ENCODE measurements at regions not wholly inside any gene's neighbourhood (a gene's known extent, or its start where the extent isn't known, plus 50 kb on each side); places are given as distances from the start of the nearest gene placed in this dataset.

GRCh38 chr2:236434593-236434992 lies 135.0 kb upstream of the ACKR3 start:
- Mint-ChIP-seq H3K36me3 (no peaks in the 10 kb centered on the region), H3K9me3 (peaks cover 3% of the 10 kb centered on the region), H3K4me1 (no peaks in the 10 kb centered on the region), H3K27ac (no peak overlapping the region), H3K4me3 (no peak overlapping the region), H3K27me3 (peaks cover 4% of the 10 kb centered on the region)
- ATAC-seq (ENCODE audit: low read depth) (no peak), DNase-seq (no peak)
- POLR2A ChIA-PET = no interaction called here

DNA sequence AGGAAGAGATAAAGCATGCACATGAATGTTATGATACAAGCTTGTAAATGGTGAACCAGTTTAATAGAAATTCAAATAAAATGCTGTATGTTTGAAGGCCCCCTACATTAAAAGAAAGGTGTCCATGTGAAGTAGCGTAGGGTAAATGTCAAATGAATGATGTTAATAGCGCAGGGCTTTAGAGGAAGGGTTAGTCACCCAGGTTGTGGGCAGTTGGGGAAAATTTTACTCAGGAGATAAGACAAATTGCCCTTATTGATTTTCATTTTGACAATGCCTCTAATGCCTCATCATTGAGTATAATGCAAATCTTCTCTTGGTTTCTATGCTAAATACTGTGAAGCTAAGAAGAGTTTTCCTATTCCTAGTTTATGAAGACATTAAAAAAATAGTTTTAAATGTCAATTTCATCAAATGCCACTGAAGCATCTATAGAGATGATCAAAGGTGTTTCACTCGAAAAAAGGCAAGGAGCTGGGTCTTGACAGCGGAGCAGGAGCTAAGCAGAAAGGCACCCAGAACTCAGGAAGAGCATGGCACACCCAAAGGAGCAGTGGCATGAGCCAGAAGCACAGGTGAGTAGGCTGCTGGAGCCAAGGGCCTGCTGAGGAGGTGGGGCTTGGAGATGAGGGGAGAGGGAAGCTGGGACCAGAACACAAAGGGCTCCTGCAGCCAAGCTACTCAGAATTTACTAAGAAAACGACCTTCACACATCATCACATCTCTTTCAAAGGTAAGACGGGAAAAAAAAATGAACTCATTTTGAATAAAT lies 129.3 kb upstream of the ACKR3 start:
- ATAC-seq (ENCODE audit: low read depth) = no peak
- H3K36me3 Mint-ChIP-seq = no peaks in the 10 kb centered on the region
- H3K9me3 Mint-ChIP-seq = peaks cover 1% of the 10 kb centered on the region
- DNase-seq = no peak
- H3K4me1 Mint-ChIP-seq = no peaks in the 10 kb centered on the region
- no peak overlapping the region for H3K27ac Mint-ChIP-seq
- H3K4me3 Mint-ChIP-seq = no peak overlapping the region
- H3K27me3 Mint-ChIP-seq = peaks cover 4% of the 10 kb centered on the region
- POLR2A ChIA-PET = no interaction called here

GRCh38 chr2:236444187-236444586 lies 125.4 kb upstream of the ACKR3 start:
- Mint-ChIP-seq H3K4me1 (no peaks in the 10 kb centered on the region), H3K27me3 (peaks cover 4% of the 10 kb centered on the region), H3K4me3 (no peak overlapping the region), H3K9me3 (peaks cover 1% of the 10 kb centered on the region), H3K27ac (no peak overlapping the region), H3K36me3 (no peaks in the 10 kb centered on the region)
- DNase-seq (no peak), ATAC-seq (ENCODE audit: low read depth) (no peak)
- POLR2A ChIA-PET = no interaction called here

DNA sequence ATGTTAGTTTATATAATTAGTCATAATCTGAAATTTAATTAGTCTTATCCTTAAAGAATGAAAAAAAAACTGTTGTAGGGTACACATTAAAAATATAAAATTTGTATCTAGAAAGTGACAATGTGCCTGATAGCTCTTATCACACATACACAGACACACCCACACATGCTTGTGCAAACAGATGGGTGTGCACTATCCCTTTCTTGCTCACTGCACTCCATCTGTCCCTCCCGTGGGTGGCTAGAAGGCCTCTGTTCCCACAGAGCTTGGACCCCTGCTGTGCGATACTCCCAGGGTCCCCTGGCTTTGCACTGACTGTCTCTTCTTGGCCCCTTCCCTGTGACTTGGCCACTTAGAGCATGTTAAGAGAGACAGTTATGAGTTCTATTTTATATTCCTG lies 123.9 kb upstream of the ACKR3 start:
- ATAC-seq (ENCODE audit: low read depth) (no peak), DNase-seq (no peak)
- Mint-ChIP-seq H3K27me3 (peaks cover 4% of the 10 kb centered on the region), H3K4me1 (no peaks in the 10 kb centered on the region), H3K9me3 (no peaks in the 10 kb centered on the region), H3K27ac (no peak overlapping the region), H3K36me3 (no peaks in the 10 kb centered on the region), H3K4me3 (no peak overlapping the region)
- POLR2A ChIA-PET = no interaction called here

- H3K36me3 Mint-ChIP-seq = no peaks in the 10 kb centered on the region
- H3K9me3 Mint-ChIP-seq = no peaks in the 10 kb centered on the region
- DNase-seq (no peak), ATAC-seq (ENCODE audit: low read depth) (no peak)
- no peak overlapping the region for H3K27ac Mint-ChIP-seq
- no peaks in the 10 kb centered on the region for H3K27me3 Mint-ChIP-seq
- POLR2A ChIA-PET = no interaction called here
- H3K4me3 Mint-ChIP-seq = no peak overlapping the region
- no peaks in the 10 kb centered on the region for H3K4me1 Mint-ChIP-seq
These were observed 123.1 kb upstream of the ACKR3 start for GRCh38 chr2:236446521-236446920.

GRCh38 chr2:236449167-236449761 lies 120.4 kb upstream of the ACKR3 start:
- H3K4me1 Mint-ChIP-seq = no peaks in the 10 kb centered on the region
- POLR2A ChIA-PET = no interaction called here
- DNase-seq = no peak
- H3K36me3 Mint-ChIP-seq = no peaks in the 10 kb centered on the region
- H3K27ac Mint-ChIP-seq = no peak overlapping the region
- H3K27me3 Mint-ChIP-seq = no peaks in the 10 kb centered on the region
- H3K9me3 Mint-ChIP-seq = no peaks in the 10 kb centered on the region
- H3K4me3 Mint-ChIP-seq = no peak overlapping the region
- ATAC-seq (ENCODE audit: low read depth) = no peak

- H3K27me3 Mint-ChIP-seq = no peaks in the 10 kb centered on the region
- no peak overlapping the region for H3K4me3 Mint-ChIP-seq
- no peaks in the 10 kb centered on the region for H3K4me1 Mint-ChIP-seq
- no peak overlapping the region for H3K27ac Mint-ChIP-seq
- H3K9me3 Mint-ChIP-seq = no peaks in the 10 kb centered on the region
- POLR2A ChIA-PET = no interaction called here
- no peaks in the 10 kb centered on the region for H3K36me3 Mint-ChIP-seq
- DNase-seq = no peak
- ATAC-seq (ENCODE audit: low read depth) = no peak
These were observed 117.4 kb upstream of the ACKR3 start for GRCh38 chr2:236452238-236452637.

DNA sequence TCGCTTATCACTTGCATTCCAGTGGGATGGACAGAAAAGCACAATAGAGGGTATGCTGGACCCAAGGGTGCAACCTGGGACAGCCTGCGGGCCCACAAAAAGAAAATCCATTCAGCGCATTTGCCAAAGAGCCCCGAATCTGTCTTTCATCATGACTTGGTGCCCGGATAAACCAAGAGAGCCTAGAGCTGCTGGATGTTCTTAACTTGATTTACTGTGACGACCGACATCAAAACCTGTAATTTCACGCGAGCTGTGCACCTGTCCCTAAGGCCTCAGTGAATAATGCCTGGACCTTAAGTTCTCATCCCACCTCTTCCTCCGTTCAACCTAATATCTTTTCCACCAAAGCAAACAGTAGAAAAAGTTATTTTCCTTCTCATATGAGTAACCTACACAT lies 115.5 kb upstream of the ACKR3 start:
- POLR2A ChIA-PET = no interaction called here
- H3K4me3 Mint-ChIP-seq = no peak overlapping the region
- DNase-seq = no peak
- peaks cover 4% of the 10 kb centered on the region for H3K36me3 Mint-ChIP-seq
- no peaks in the 10 kb centered on the region for H3K4me1 Mint-ChIP-seq
- no peak for ATAC-seq (ENCODE audit: low read depth)
- H3K27ac Mint-ChIP-seq = no peak overlapping the region
- no peaks in the 10 kb centered on the region for H3K27me3 Mint-ChIP-seq
- H3K9me3 Mint-ChIP-seq = peaks cover 3% of the 10 kb centered on the region

DNA sequence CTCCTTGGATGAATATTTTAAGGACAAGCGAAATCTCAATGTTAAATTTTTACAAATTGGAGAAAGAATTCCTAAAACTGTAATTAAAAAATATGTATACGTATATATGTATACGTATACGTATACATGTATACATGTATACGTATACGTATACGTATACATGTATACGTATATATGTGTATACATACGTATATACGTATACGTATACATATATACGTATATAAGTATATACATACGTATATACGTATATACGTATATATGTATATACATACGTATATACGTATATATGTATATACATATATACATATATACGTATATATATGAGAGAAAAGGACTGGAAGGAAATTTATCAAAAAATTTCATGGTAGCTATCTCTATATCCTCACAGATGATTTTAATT lies 110.2 kb upstream of the ACKR3 start:
- DNase-seq (no peak), ATAC-seq (ENCODE audit: low read depth) (no peak)
- Mint-ChIP-seq H3K9me3 (peaks cover 3% of the 10 kb centered on the region), H3K4me1 (no peaks in the 10 kb centered on the region), H3K4me3 (no peak overlapping the region), H3K27me3 (no peaks in the 10 kb centered on the region), H3K27ac (no peak overlapping the region), H3K36me3 (peaks cover 4% of the 10 kb centered on the region)
- POLR2A ChIA-PET = no interaction called here

- DNase-seq (no peak), ATAC-seq (ENCODE audit: low read depth) (no peak)
- Mint-ChIP-seq H3K4me1 (no peaks in the 10 kb centered on the region), H3K9me3 (peaks cover 6% of the 10 kb centered on the region), H3K4me3 (no peak overlapping the region), H3K27me3 (no peaks in the 10 kb centered on the region), H3K36me3 (no peaks in the 10 kb centered on the region), H3K27ac (no peak overlapping the region)
- POLR2A ChIA-PET = no interaction called here
These were observed 105.5 kb upstream of the ACKR3 start for GRCh38 chr2:236464140-236464539.

- Mint-ChIP-seq H3K4me3 (no peak overlapping the region), H3K36me3 (peaks cover 1% of the 10 kb centered on the region), H3K27me3 (peaks cover 4% of the 10 kb centered on the region), H3K4me1 (no peaks in the 10 kb centered on the region), H3K27ac (no peak overlapping the region), H3K9me3 (no peaks in the 10 kb centered on the region)
- POLR2A ChIA-PET = no interaction called here
- ATAC-seq (ENCODE audit: low read depth) = no peak
- DNase-seq = no peak
These were observed 96.7 kb upstream of the ACKR3 start for GRCh38 chr2:236472720-236473495.

- no peak for DNase-seq
- no peaks in the 10 kb centered on the region for H3K9me3 Mint-ChIP-seq
- H3K4me1 Mint-ChIP-seq = no peaks in the 10 kb centered on the region
- no peak for ATAC-seq (ENCODE audit: low read depth)
- peaks cover 6% of the 10 kb centered on the region for H3K27me3 Mint-ChIP-seq
- H3K27ac Mint-ChIP-seq = no peak overlapping the region
- H3K4me3 Mint-ChIP-seq = no peak overlapping the region
- peaks cover 1% of the 10 kb centered on the region for H3K36me3 Mint-ChIP-seq
- POLR2A ChIA-PET = no interaction called here
These were observed 95.9 kb upstream of the ACKR3 start for GRCh38 chr2:236473691-236474090.

- Mint-ChIP-seq H3K4me3 (no peak overlapping the region), H3K4me1 (no peaks in the 10 kb centered on the region), H3K27me3 (peaks cover 6% of the 10 kb centered on the region), H3K9me3 (peaks cover 19% of the 10 kb centered on the region), H3K27ac (no peak overlapping the region), H3K36me3 (peaks cover 6% of the 10 kb centered on the region)
- POLR2A ChIA-PET = no interaction called here
- no peak for DNase-seq
- ATAC-seq (ENCODE audit: low read depth) = no peak
These were observed 89.8 kb upstream of the ACKR3 start for GRCh38 chr2:236479814-236480213.

DNA sequence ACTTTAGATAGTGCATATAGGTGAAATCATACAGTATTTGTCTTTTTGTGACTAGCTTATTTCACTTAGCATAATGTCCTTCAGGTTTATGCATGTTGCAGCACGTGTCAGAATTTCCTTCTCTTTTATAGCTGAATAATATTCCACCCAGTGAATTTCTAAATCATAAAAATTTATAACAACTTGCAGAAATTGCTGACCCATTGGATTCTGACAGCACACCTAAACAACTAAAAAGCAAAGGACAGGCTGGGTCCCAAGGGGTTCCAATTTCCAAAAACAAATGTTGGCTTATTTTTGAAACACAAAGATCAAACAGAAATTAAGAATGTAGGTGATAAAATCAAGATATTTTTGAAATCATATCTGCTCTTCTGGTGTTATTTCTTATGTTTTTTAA lies 86.5 kb upstream of the ACKR3 start:
- peaks cover 4% of the 10 kb centered on the region for H3K36me3 Mint-ChIP-seq
- H3K9me3 Mint-ChIP-seq = peaks cover 19% of the 10 kb centered on the region
- ATAC-seq (ENCODE audit: low read depth) (no peak), DNase-seq (no peak)
- H3K4me3 Mint-ChIP-seq = no peak overlapping the region
- POLR2A ChIA-PET = no interaction called here
- H3K27me3 Mint-ChIP-seq = no peaks in the 10 kb centered on the region
- peaks cover 2% of the 10 kb centered on the region for H3K4me1 Mint-ChIP-seq
- H3K27ac Mint-ChIP-seq = no peak overlapping the region
